ENCODE measurements at regions not wholly inside any gene's neighbourhood (a gene's known extent, or its start where the extent isn't known, plus 50 kb on each side); places are given as distances from the start of the nearest gene placed in this dataset.

DNA sequence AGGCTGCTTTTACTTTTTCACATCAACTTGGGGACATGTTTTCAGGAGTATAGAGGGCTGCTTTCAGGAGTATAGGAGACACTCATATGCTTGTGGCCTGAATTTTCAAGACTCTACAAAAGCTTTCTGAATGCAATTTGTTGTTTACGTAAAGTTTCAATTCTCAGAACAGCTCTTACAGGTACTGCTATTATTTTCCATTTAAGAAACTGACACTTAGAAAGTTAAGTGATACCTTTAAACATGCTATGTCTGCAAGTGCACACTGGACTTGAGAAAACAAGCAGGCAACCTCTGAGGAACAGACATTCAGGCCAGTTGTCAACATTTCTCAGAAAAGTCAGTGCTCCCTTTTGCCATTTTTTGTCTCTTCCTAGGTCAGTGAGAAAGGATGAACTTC is 70.0 kb upstream of the PHYHIPL start:
- Histone ChIP-seq H3K9me3 (ENCODE audit: control insufficient read depth, insufficient read depth, low read length) (no peaks in the 10 kb centered on the region), H3K4me1 (ENCODE audit: control insufficient read depth, insufficient read depth, low read length) (no peaks in the 10 kb centered on the region), H3K14ac (replicated peaks; ENCODE audit: low read depth, low read length) (no peak overlapping the region), H3K9ac (ENCODE audit: low read depth, low read length) (no peak overlapping the region), H2BK5ac (ENCODE audit: low read depth, low read length, poor library complexity, severe bottlenecking) (no peak overlapping the region), H3K36me3 (ENCODE audit: control insufficient read depth, insufficient read depth, low read length) (no peaks in the 10 kb centered on the region), H4K8ac (ENCODE audit: low read depth in 2 of 2, low read length in 2 of 2) (no peak overlapping the region), H3K79me1 (ENCODE audit: low read depth in 1 of 2, low read length in 2 of 2) (no peaks in the 10 kb centered on the region), H3K4ac (ENCODE audit: low read depth, low read length) (no peak overlapping the region), H4K91ac (ENCODE audit: insufficient read depth, low read depth, low read length) (no peak overlapping the region), H3K27ac (ENCODE audit: insufficient read depth, low read length) (no peak overlapping the region), H3K9me1 (ENCODE audit: insufficient read depth, low read length) (no peaks in the 10 kb centered on the region), H2BK20ac (ENCODE audit: low read depth, low read length) (no peak overlapping the region), H2BK15ac (ENCODE audit: low read depth, low read length) (no peak overlapping the region), H4K5ac (ENCODE audit: low read depth, low read length) (no peak overlapping the region), H2AK5ac (ENCODE audit: low read depth, low read length) (no peak overlapping the region), H3K27me3 (ENCODE audit: control insufficient read depth, insufficient read depth, low read length) (no peaks in the 10 kb centered on the region), H3K56ac (ENCODE audit: extremely low read depth, insufficient read depth, low read length) (no peak overlapping the region), H3K4me3 (ENCODE audit: insufficient read depth, low read depth, low read length) (no peak overlapping the region), H3K4me2 (ENCODE audit: low read depth, low read length) (no peak overlapping the region), H2AK9ac (replicated peaks; ENCODE audit: low read depth, low read length, poor library complexity) (no peak overlapping the region), H3K23ac (ENCODE audit: low read depth, low read length) (no peak overlapping the region), H2AFZ (replicated peaks; ENCODE audit: low read length, poor library complexity) (no peak overlapping the region), H4K20me1 (ENCODE audit: insufficient read depth, low read length) (no peaks in the 10 kb centered on the region), H2BK120ac (ENCODE audit: low read depth, low read length) (no peak overlapping the region), H3K18ac (ENCODE audit: low read depth, low read length) (no peak overlapping the region)
- CTCF ChIA-PET = interaction anchor here (0.5 kb wide), 1 partner anchor 17 kb away, joined by 7 read pairs; no protein-coding TSS in a partner anchor
- no CpG with 5 or more reads among the region's 1 CpG for WGBS, 2 experiments (ENCODE audit: extremely low coverage in 2 of 2, insufficient read length in 1 of 2)
- intact Hi-C loops (cut with micrococcal nuclease) = no loop called here
- in situ Hi-C loops (cut with MboI; ENCODE audit: low sequenced_read_pairs) = no loop called here
- BruUV-seq (replicated peaks) = no TSS peak
- TF ChIP-seq SMC3 (IDR thresholded peaks at IDR 0.05; ENCODE audit: low read depth, low read length) (no peak), CEBPB (IDR thresholded peaks at IDR 0.05; ENCODE audit: low read depth, low read length) (no peak), NFE2L2 (IDR thresholded peaks at IDR 0.05; ENCODE audit: low read depth, low read length) (no peak), CTCF (conservative IDR thresholded peaks at IDR 0.05; ENCODE audit: low read depth, low read length) (no peak), MAZ (IDR thresholded peaks at IDR 0.05; ENCODE audit: borderline replicate concordance, low read depth, low read length) (no peak), FOS (IDR thresholded peaks at IDR 0.05; ENCODE audit: low read depth, low read length) (no peak), MXI1 (IDR thresholded peaks at IDR 0.05; ENCODE audit: borderline replicate concordance, low read depth, low read length) (no peak)
- DNase-seq = no peak
- ATAC-seq (ENCODE audit: low read depth) = no peak
- POLR2A ChIA-PET (ENCODE audit: unreplicated experiment) = no interaction called here
- dilution Hi-C loops (cut with HindIII; ENCODE audit: low sequenced_read_pairs, unreplicated experiment) = no loop called here
